OCI-M2 (cell line): ENCODE measurements at regions not wholly inside any gene's neighbourhood (a gene's known extent, or its start where the extent isn't known, plus 50 kb on each side); places are given as distances from the start of the nearest gene placed in this dataset.

ENCODE experiments used
- DNase-seq: peaks from one replicate; lab custom pipeline; 2025; ENCODE audit not compliant: unreplicated experiment; lab: John Stamatoyannopoulos, UW

DNA sequence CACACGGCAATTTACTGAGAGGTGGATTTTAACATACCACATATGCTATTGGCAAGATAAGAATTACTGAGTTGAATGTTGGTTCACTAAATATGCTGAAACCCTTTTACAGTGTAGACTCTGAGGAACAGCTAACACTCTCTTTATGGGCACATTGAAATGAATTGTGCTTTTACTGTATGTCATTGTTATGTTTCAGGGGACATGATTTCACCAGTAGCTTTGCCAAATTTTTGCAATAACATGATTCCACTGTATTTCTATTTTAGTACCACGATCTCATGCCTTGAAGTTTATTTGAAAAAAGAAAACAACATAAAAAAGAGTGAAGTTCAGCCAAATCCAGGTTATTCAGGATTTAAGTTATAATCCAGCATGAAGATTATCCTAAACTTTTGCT, 188.5 kb downstream of the HLX start:
- no peak for DNase-seq

DNA sequence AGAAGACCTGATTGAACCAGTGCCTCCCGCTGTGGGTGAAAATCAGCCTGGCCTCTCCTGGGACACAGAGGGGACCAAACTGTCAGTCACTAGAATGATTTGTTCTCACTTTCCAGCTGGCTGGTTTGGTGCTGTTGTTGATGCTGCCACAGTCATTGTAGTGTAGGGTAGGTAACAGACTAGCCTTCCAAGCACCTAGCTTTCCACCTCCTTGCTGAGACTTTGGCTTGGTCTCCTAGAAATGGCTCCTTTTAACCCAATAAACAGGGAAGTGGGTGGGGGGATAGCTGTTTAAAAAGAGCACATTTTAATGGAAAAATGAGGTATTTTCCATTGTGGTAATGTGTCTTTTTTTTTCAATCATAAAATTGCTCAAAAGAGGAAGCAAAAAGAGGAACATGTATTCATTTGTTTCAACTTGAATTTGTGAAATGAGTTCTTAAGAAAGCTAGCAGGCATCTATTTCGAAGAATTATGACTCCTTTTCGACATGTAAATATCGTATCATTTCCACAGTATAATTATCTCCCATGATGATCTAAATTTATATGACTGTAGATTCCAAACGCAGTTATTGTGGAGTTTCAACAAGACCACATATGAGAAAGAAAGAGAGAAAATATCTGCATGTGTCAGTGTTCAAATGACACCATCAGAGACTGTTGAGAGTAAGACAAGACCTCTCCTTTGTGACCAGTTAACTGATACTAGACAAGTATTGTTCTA, 190.1 kb downstream of the HLX start:
- no peak for DNase-seq

DNA sequence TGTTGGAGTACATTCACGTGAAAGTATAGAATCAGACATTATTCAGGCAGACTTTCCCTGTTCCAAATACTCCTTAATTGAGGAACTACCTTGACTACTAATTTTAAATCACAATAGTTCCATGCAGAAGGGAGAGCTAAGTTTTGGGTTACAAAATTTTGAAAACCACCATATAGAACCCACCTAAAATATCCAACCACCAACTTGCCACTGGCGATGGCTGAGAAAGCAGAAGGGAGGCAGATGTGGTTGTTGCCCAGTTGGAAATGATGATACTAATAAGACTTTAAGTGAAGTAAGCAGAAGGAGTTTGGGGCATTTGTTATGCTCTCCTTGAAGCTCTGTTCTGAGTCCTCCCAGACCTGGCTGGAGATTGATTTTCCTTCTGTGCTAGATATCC, 190.7 kb downstream of the HLX start:
- DNase-seq = no peak

DNA sequence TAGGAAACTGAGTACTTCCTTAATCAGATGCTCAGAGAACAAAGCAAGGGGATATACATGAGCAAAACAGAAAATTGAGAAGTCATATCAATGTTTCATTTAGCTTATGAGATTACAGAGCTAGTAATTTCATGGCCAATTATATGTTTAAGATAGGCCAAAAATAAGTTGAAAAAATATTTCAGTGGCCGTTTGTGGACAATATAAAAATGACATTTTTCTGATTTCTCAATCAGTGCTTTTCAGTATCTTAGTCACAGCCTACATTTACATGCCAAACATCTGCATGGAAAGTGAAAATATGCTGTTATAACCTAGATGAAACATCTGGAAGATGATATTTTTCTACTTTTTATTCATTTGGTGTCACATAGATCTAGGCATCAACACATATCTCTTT, 192.5 kb downstream of the HLX start:
- DNase-seq = no peak

DNA sequence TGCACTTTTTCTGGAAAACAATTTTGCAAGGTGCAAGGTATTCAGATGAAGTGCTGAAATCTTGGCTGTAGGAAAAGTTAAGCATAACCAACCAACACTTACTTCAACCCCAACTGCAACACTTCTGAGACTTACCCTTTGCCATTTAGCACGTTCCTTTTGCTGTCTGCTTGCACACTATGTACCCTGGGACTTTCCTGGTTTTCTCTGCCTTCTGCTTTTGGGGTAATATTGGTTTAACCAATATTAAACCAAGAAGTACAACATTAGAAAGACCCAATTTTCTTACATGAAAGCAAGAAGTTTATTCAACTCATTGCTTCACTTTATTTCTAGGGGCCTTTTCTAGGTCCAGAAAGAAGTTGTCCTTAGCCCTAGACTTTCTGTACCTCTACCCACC, 193.0 kb downstream of the HLX start:
- no peak for DNase-seq

DNA sequence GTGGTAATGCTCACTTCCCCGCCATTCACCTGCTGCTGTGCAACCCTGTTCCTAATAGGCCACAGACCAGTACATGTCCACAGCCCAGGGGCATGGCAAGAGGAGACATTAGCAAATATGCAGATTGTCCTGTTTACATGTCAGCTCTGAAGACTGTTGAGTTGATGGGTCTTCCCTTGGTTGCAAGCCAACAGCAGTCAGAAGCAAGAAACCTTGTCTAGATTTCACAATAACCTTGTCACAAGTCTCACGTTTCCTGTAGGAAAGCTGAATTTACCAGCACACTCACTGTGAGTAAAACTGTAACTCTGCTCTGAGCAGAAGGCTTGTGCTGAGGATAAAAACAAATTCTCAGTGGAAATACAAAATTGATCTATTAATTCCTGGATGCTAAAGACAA, 195.1 kb downstream of the HLX start:
- DNase-seq = no peak

DNA sequence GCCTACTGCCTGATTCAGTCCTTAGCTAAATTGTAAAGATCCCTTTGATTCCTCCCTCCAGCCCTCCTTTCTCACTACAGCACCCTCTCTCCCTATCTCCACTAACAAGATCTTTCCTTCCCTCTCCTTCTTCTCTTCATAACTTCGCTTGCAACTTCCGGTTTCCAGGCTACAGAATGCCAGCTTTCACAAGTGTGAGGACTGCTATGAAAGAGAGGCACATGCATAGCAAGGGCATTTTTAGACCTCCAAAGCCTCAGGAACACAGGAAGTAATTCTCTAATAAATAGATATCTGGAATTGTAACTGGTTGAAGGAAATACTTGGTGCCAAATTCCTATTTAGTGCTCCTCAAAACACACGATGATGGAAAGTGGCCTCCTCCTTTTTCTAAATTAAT, 196.7 kb downstream of the HLX start:
- no peak for DNase-seq

DNA sequence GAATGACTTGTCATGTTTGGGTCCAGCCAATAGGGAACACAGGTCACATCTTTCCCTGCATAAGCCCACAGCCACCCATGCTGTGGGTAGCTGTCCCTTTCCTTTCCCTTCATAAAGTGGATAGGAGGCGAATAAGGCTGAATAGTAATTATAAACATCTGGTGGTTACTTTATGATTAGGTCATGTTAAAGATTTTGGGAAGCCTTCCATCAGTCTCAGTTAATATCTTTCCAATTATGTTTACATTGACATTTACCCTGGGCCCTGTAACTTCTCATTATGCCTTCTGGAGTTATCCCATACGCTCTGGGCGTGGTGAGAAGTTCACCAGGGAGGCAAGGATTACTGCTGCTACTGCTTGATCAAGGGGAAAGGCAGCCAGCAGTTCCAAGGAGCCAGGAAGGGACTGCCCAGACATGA, 197.2 kb downstream of the HLX start:
- no peak for DNase-seq

DNA sequence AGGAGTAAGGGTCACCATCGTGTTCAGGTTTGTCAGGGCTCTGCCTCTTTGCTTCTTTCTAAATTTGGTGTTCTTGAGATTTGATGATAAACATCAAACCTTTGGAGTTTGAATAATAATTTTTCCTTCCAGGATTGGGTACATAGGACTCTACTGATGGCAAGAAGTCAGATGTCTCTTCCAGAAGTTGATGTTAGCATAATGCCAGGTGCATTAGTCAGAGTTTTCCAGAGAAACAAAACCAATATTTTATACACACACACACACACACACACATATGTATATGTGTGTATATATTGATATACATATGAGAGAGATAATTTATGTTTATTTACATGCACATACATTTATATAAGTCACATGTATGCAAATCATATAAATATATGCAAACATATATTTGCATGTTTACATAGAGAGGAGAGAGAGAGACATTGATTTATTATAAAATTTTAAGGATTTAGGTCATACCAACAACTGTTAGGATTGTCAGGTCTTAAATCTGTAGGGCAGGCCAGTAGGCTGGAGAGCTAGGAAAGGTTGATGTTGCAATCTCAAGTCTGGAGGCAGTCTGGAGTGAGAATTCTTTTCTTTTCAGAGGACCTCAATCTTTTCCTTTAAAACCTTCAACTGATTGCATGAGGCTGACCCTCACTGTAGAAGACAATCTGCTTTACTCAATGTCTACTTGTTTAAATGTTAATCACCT, 199.2 kb downstream of the HLX start:
- DNase-seq = no peak

DNA sequence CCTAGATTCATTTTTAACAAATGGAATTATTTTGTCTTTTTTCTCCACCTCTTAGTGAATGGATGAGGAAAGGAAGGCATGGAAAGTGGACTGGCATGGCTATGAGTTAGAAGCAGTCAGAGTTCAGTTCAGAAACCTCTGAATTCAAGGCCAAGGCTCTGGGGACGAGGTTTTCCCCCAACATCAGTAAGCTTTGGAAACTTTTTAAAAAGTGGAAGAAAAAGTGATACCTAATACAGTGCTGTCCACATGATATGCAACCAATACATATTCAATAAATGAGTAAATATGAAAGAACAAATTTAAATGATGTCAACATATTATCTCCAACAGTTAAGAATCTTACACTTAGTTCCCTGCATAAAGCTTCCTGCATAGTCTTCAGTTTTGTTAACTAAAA, 204.7 kb downstream of the HLX start:
- no peak for DNase-seq

DNA sequence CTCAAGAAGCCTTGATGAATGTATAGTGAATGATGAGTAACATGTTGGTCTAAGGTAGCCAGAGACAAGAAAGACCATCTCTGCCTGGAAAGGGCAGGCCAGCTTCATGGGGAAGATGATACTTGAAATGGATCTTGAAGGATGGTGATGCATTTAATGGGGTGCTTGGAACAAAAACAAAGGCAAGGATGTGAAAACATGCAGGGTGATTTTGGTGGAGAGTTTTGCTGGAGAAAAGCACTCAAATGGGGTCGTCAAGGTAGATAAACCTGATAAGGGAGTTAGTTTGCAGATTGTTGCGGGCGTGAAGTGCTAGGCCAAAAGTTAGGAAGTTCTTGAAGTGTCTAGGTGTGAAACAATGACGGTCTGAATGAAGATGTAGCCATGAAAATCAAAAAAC, 205.4 kb downstream of the HLX start:
- DNase-seq = no peak

DNA sequence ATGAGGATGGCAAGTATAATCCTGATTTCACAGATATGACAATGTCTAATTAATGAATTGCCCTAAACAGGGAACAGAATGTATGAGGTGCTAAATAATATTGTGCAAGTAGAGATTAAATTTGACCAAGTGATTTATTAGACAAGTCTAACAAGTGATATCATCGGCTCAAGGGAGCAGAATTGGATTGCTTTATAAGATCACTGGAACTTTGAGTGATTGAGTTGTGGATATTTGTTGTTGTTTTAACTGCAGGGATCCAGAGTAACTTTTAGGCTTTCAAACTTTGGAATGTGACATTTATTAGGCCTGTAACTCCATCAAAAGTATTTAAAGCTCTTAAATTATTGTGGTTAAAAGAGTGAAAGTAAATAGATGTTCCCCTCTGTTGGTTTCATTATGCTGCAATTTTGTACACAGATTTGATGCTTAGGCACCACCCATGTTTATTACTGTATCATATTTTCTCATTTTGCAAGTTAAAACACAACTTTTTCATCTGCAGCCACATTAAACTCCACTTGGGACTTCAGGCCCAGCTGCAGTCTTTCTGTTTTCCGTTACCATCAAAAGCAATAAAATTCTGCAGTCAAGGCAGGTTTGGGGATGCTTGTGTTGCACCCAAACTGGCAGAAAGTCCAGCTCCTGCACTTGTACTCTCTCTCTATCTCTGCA, 206.6 kb downstream of the HLX start:
- no peak for DNase-seq

DNA sequence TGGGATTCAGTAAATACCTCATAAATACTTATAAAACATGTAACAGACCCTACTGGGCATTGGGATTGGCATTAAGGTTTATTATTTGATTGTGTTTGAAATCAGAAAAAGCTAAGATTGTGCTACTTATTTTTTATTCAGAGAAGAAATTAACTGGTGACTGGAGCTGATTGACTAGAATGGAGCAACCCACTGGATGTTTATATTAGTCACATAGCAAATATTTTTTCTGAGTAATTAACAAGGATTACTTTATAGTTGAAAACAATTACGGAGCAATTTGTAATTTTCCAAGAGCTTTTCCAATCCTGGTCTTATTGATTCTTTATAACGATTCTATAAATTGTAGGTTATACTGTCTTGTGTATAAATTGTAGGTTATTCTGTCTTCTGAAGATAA, 208.7 kb downstream of the HLX start:
- DNase-seq = no peak

DNA sequence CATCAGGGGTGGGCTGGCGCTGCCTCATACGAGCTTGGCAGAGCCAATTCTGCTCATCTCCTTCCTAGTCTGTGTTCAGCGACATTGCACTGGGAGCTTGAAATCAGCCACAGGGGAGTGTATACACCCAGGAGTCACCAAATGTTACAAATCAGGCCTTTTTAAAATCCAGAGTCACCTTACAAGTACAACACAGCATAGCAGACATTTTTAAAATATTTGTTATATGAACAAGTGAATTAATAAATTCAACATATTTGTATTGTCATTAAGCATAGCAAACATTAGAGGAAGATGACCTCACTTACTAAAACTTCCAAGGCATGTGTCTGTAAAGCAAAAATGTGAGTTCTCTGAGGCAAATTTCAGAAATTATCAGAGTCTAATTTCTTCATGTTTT, 210.0 kb downstream of the HLX start:
- no peak for DNase-seq

DNA sequence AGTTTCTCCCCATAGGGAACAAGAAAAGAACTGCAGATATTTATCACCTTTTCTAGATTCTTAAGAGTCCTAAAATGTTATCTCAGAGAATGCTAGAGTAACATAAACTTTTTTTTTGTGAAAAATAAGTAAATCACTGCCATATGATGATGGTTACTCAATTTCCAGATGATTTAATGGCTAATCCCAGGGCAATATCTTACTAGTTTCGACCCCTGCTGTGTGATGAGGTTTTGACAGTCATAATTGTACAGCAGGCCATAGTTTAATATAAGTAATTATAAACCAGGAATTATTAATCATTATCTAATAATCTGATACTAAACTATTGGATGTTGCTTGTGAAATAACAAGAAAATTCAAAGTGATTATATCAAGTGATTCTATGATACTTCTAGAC, 210.6 kb downstream of the HLX start:
- DNase-seq = no peak

DNA sequence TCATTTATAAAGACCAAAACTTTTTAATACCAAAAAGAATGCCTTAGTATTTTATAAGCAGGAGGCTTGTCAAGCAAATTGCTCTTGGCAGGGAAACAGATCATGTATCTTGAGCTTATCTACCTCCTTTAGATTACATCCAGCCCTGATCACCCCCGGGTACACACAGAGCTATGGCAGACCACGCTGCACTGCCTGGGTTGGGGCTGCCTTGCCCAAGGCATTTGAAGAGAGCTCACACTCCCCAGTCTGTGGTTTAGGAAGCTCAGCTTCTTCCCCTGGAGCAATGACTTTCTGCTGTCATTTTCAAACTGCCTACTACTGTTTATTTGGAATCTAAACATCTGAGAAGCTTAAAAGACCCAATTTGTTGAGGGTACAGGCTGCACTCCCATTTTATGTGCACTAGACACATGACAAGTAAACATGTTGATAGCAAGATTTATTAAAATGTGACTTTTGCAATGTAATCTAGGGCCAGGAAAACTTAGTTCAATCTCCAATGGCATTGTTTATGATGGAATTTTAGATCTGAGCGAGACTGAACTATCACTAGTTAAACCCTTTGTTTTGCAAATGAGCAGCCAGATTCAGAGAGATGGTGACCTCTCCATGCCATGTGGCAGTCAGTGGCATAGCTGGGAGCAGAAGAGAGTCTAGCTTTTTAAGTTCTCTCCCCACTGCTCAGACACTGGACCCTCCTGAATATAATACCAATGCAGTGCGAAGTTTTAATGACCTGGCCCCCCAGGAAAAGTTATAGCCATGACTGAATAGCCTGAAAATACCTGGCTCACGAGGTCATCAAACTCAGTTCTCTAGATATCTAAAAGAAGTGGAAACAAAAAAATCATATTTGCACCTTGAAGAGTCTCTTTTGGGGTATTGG, 214.9 kb downstream of the HLX start:
- no peak for DNase-seq

DNA sequence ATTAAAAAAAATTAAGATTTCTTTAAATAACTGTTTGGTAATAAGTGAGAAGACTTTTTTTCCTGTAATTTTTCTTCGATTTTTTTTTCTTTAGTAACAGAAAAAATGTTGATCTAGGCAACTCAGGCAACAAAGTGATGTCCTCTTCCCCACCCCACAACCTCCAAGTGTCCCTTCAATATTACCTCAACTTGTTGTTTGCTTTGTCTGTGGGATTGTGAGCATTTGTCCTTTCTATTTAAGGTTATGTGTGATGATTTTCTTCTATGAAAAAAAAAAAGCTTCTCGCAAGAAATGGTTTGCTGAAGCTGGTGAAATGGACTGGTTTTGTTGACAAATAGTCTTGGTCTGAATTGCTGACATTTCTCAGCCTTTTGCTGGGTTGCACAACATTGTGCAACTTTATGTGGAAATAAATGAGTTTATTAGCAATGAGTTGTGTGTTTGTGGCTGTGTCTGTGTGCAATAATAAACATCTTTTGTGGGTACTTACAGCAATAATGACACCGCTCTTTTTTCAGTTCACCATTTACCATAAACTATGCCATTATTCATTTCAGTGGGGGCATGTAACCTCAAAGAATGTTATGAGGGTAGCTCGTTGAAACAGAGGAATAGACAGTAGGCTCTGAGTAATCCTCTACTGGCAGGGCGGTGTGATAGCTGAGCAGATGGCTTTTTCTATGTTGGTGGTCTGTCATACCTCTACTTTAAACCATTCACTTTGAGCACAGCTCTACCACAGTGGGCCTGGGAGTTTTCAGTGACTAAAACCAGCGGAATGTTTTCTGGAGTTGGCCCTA, 218.4 kb downstream of the HLX start:
- DNase-seq = no peak

DNA sequence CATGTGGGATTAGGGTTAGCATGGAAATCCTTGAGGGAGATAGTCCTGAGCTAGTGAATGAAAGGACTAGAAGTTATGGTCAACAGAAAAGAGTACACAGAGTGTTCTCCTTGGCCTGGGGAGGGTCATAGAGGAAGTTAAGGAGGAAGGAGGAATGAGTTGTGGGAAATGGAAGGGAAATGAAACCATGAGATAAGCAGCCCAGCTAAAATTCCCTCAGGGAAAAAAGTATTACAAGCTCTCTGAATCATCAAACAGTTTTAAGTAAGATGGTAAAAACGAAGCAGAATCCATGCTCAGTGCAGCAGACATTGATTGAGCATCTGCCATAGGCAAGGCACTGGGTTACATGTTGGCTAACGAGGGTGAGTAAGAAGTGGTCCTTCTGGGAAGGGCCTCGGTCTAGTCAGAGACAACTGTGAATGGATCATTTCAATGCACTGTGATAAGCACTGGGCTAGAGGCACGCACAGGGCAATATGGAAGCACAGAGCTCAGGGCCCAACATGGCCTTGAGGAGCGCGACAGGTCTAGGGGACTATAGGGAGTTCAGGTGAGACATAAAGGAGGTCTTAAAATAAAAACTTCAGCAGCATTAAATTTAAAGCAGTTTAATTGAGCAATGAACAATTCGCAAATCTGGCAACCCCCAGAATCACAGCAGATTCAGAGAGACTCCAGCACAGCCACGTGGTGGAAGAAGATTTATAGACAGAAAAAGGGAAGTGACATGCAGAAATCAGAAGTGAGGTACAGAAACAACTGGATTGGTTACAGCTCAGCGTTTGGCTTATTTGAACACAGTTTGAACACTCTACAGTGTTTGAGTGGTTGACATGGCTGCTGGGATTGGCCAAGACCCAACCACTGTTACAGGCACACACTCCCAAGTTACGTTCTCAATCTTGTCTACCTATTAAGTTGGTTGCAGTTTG, 219.5 kb downstream of the HLX start:
- DNase-seq = no peak
